ENCODE measurements at regions not wholly inside any gene's neighbourhood (a gene's known extent, or its start where the extent isn't known, plus 50 kb on each side); places are given as distances from the start of the nearest gene placed in this dataset.
"Not testable (repeated sequence)": the region's sequence is repeated elsewhere in the genome, so short reads cannot be mapped to it uniquely, and the experiment has no call there.

- no peak for DNase-seq
Measured at GRCh38 chr21:19440792-19441655, 1037.4 kb upstream of the TMPRSS15 start.

- no peak for DNase-seq
Measured at GRCh38 chr21:19458295-19458694, 1054.7 kb upstream of the TMPRSS15 start.

GRCh38 chr21:19461481-19462205 lies 1058.1 kb upstream of the TMPRSS15 start:
- no peak for DNase-seq

- no peak for DNase-seq
Measured at GRCh38 chr21:19463966-19464365, 1060.4 kb upstream of the TMPRSS15 start.

GRCh38 chr21:19468991-19469715 lies 1065.6 kb upstream of the TMPRSS15 start:
- no peak for DNase-seq

GRCh38 chr21:19475525-19475924 lies 1071.9 kb upstream of the TMPRSS15 start:
- no peak for DNase-seq

- no peak for DNase-seq
Measured at GRCh38 chr21:19489930-19490329, 1086.3 kb upstream of the TMPRSS15 start.

- DNase-seq, result no peak
Measured at GRCh38 chr21:19490481-19490880, 1086.9 kb upstream of the TMPRSS15 start.

- not testable (repeated sequence) for DNase-seq
Measured at GRCh38 chr21:19493437-19494241, 1090.1 kb upstream of the TMPRSS15 start.

- DNase-seq, result no peak
Measured at GRCh38 chr21:19501115-19501514, 1097.5 kb upstream of the TMPRSS15 start.

- DNase-seq, result no peak
Measured at GRCh38 chr21:19507682-19508260, 1104.2 kb upstream of the TMPRSS15 start.

- no peak for DNase-seq
Measured at GRCh38 chr21:19508442-19508841, 1104.9 kb upstream of the TMPRSS15 start.

- no peak for DNase-seq
Measured at GRCh38 chr21:19508844-19509243, 1105.3 kb upstream of the TMPRSS15 start.

- no peak for DNase-seq
Measured at GRCh38 chr21:19510057-19510456, 1106.5 kb upstream of the TMPRSS15 start.

- DNase-seq, result no peak
Measured at GRCh38 chr21:19510653-19511052, 1107.1 kb upstream of the TMPRSS15 start.

GRCh38 chr21:19522381-19522780 lies 1118.8 kb upstream of the TMPRSS15 start:
- DNase-seq, result no peak

GRCh38 chr21:19523061-19523460 lies 1119.5 kb upstream of the TMPRSS15 start:
- DNase-seq, result no peak

- no peak for DNase-seq
Measured at GRCh38 chr21:19523746-19524145, 1120.2 kb upstream of the TMPRSS15 start.

GRCh38 chr21:19529031-19529430 lies 1125.4 kb upstream of the TMPRSS15 start:
- no peak for DNase-seq

GRCh38 chr21:19535356-19535755 lies 1131.8 kb upstream of the TMPRSS15 start:
- no peak for DNase-seq

GRCh38 chr21:19537116-19537515 lies 1133.5 kb upstream of the TMPRSS15 start:
- no peak for DNase-seq

GRCh38 chr21:19540287-19540686 lies 1136.7 kb upstream of the TMPRSS15 start:
- no peak for DNase-seq

Measured in right forelimb (tissue), 1 donor.